HepG2 (cell line): ENCODE measurements at regions not wholly inside any gene's neighbourhood (a gene's known extent, or its start where the extent isn't known, plus 50 kb on each side); places are given as distances from the start of the nearest gene placed in this dataset.
A peak's percentile ranks its signal among the peaks of the same experiment; 100 is the strongest.

Experiments
- CEBPG ChIP-seq: IDR thresholded peaks from 2 replicates; pipeline ENCODE4 v1.6.1; 2016
- FOXA1 ChIP-seq, 2 experiments: fragments of 450-650 bp in 1 of 2; sonication (generic) in 1 of 2; formaldehyde crosslinking in 1 of 2; IDR thresholded peaks; 2 replicates each; pipeline versions ENCODE4 v1.4.0 to v1.6.1; 2016 to 2020; ENCODE audit warnings: missing genetic modification reagents in 1 of 2
- FOXK1 ChIP-seq: sonication (generic); formaldehyde crosslinking; IDR thresholded peaks from 2 replicates; pipeline ENCODE4 v1.4.0; 2020; ENCODE audit warnings: low read depth, missing genetic modification reagents, borderline replicate concordance
- HNRNPH1 ChIP-seq: fragments of 200-400 bp; formaldehyde crosslinking; optimal IDR thresholded peaks from 2 replicates; pipeline ENCODE3; 2017; ENCODE audit warnings: mild to moderate bottlenecking, low read depth, low read length
- HNRNPK ChIP-seq: fragments of 200-400 bp; formaldehyde crosslinking; IDR thresholded peaks from 2 replicates; pipeline ENCODE4 v1.6.1; 2018; ENCODE audit warnings: low read length, low read depth, moderate library complexity, mild to moderate bottlenecking; ENCODE audit not compliant: poor library complexity, severe bottlenecking
- KLF9 ChIP-seq: IDR thresholded peaks from 2 replicates; pipeline ENCODE4 v1.6.1; 2016; ENCODE audit warnings: low read depth
- PATZ1 ChIP-seq: sonication (generic); formaldehyde crosslinking; IDR thresholded peaks from 2 replicates; pipeline ENCODE4 v1.4.0; 2020; ENCODE audit warnings: missing genetic modification reagents
- SOX13 ChIP-seq, 3 experiments: fragments of 450-650 bp in 1 of 3; sonication (generic) in 1 of 3; formaldehyde crosslinking in 1 of 3; IDR thresholded peaks in 2 of 3; conservative IDR thresholded peaks in 1 of 3; 2 replicates each; pipeline versions ENCODE4 v1.5.0 to v1.6.1; 2016 to 2020; ENCODE audit warnings: antibody characterized with exemption in 1 of 3, mild to moderate bottlenecking in 1 of 3, missing compliant biosample characterization in 1 of 3, missing genetic modification reagents in 1 of 3, moderate library complexity in 1 of 3
- SOX5 ChIP-seq: IDR thresholded peaks from 2 replicates; pipeline ENCODE4 v1.6.1; 2016; ENCODE audit warnings: borderline replicate concordance
- SRSF9 ChIP-seq: fragments of 200-400 bp; formaldehyde crosslinking; IDR thresholded peaks from 2 replicates; pipeline ENCODE4 v1.6.1; 2018; ENCODE audit warnings: borderline replicate concordance, mild to moderate bottlenecking, low read depth, low read length; ENCODE audit not compliant: insufficient read depth, poor library complexity, severe bottlenecking
- ZC3H4 ChIP-seq: sonication (generic); formaldehyde crosslinking; IDR thresholded peaks from 2 replicates; pipeline ENCODE4 v1.4.0; 2020; ENCODE audit warnings: missing genetic modification reagents, borderline replicate concordance
- ZNF12 ChIP-seq: sonication (generic); formaldehyde crosslinking; IDR thresholded peaks from 2 replicates; pipeline ENCODE4 v1.5.0; 2020; ENCODE audit warnings: missing genetic modification reagents
- ZNF136 ChIP-seq: sonication (generic); formaldehyde crosslinking; IDR thresholded peaks from 2 replicates; pipeline ENCODE4 v1.8.1; 2022; ENCODE audit warnings: low read depth, mild to moderate bottlenecking, moderate library complexity, missing genetic modification reagents
- ZNF292 ChIP-seq: sonication (generic); formaldehyde crosslinking; IDR thresholded peaks from 2 replicates; pipeline ENCODE4 v1.8.1; 2022; ENCODE audit warnings: mild to moderate bottlenecking, low read depth, missing genetic modification reagents, borderline replicate concordance
- ZNF30 ChIP-seq: sonication (generic); formaldehyde crosslinking; IDR thresholded peaks from 2 replicates; pipeline ENCODE4 v1.5.0; 2020; ENCODE audit warnings: mild to moderate bottlenecking, missing genetic modification reagents
- TF ChIP-seq, protein P1 (sequence below): sonication (generic); formaldehyde crosslinking; IDR thresholded peaks from 2 replicates; pipeline ENCODE4 v1.5.1; 2020; ENCODE audit warnings: mild to moderate bottlenecking, missing genetic modification reagents, borderline replicate concordance
- TF ChIP-seq, protein P2 (sequence below): sonication (generic); formaldehyde crosslinking; IDR thresholded peaks from 2 replicates; pipeline ENCODE4 v1.5.1; 2020; ENCODE audit warnings: missing genetic modification reagents, mild to moderate bottlenecking, borderline replicate concordance

DNA sequence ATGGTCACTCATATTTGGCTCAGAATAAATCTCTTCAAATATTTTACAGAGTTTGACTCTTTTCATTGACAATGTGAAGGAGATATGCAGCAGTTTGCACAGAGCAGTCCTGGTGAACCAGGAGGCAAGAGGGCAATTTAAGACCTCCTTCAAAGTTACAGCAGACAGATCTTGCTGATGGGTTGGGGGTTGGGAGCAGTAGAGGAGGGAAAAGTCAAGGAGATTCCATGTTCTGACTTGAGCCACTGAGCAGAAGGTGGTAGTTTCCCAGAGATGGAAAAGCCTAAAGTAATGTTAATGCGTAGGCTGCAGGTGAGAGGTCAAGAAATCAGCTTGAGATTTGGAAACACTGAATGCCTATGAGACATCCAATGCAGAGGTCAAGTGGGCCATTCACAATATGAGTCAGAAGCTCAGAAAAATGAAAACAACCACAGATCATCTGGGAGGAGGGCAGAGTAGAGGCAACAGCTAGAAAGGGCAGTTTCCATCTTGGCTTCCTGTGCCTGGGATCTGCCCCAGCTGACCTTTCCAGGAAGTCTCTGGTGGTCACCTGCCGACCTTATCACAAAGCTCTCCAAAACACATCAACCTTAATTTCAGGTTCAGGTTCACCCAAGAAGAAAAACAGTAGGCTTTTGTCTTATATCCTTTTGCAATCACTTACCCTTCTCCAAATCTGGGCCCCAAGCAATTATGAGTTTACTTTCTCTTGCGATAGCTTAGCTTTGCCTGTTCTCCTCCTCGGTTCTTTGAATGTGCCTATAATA lies 197.5 kb upstream of the ARL4C start (continued):
- TF ChIP-seq, protein P1, sequence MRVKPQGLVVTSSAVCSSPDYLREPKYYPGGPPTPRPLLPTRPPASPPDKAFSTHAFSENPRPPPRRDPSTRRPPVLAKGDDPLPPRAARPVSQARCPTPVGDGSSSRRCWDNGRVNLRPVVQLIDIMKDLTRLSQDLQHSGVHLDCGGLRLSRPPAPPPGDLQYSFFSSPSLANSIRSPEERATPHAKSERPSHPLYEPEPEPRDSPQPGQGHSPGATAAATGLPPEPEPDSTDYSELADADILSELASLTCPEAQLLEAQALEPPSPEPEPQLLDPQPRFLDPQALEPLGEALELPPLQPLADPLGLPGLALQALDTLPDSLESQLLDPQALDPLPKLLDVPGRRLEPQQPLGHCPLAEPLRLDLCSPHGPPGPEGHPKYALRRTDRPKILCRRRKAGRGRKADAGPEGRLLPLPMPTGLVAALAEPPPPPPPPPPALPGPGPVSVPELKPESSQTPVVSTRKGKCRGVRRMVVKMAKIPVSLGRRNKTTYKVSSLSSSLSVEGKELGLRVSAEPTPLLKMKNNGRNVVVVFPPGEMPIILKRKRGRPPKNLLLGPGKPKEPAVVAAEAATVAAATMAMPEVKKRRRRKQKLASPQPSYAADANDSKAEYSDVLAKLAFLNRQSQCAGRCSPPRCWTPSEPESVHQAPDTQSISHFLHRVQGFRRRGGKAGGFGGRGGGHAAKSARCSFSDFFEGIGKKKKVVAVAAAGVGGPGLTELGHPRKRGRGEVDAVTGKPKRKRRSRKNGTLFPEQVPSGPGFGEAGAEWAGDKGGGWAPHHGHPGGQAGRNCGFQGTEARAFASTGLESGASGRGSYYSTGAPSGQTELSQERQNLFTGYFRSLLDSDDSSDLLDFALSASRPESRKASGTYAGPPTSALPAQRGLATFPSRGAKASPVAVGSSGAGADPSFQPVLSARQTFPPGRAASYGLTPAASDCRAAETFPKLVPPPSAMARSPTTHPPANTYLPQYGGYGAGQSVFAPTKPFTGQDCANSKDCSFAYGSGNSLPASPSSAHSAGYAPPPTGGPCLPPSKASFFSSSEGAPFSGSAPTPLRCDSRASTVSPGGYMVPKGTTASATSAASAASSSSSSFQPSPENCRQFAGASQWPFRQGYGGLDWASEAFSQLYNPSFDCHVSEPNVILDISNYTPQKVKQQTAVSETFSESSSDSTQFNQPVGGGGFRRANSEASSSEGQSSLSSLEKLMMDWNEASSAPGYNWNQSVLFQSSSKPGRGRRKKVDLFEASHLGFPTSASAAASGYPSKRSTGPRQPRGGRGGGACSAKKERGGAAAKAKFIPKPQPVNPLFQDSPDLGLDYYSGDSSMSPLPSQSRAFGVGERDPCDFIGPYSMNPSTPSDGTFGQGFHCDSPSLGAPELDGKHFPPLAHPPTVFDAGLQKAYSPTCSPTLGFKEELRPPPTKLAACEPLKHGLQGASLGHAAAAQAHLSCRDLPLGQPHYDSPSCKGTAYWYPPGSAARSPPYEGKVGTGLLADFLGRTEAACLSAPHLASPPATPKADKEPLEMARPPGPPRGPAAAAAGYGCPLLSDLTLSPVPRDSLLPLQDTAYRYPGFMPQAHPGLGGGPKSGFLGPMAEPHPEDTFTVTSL (CRISPR knock-in tag): peak; percentile 95
- TF ChIP-seq HNRNPH1: no peak
- TF ChIP-seq ZNF30 (CRISPR knock-in tag): 0 out of 2 replicates have a peak, but pooled peaks have one; percentile 39
- TF ChIP-seq ZNF12 (CRISPR knock-in tag): 0 out of 2 replicates have a peak, but pooled peaks have one; percentile 36
- peak; percentile 85 for TF ChIP-seq SOX13 (IDR thresholded peaks at IDR 0.05)
- TF ChIP-seq SOX13 (CRISPR knock-in tag; conservative IDR thresholded peaks at IDR 0.05 in 1 of 2, IDR thresholded peaks at IDR 0.05 in 1 of 2): peak; percentile 41 to 98; a peak in 2 of 4 replicates
- TF ChIP-seq FOXK1 (CRISPR knock-in tag): peak; percentile 89; the same call in 1 of the 2 replicates
- TF ChIP-seq SRSF9: no peak
- 0 out of 2 replicates have a peak, but pooled peaks have one; percentile 33 for TF ChIP-seq KLF9
- TF ChIP-seq, protein P2, sequence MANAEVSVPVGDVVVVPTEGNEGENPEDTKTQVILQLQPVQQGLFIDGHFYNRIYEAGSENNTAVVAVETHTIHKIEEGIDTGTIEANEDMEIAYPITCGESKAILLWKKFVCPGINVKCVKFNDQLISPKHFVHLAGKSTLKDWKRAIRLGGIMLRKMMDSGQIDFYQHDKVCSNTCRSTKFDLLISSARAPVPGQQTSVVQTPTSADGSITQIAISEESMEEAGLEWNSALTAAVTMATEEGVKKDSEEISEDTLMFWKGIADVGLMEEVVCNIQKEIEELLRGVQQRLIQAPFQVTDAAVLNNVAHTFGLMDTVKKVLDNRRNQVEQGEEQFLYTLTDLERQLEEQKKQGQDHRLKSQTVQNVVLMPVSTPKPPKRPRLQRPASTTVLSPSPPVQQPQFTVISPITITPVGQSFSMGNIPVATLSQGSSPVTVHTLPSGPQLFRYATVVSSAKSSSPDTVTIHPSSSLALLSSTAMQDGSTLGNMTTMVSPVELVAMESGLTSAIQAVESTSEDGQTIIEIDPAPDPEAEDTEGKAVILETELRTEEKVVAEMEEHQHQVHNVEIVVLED (CRISPR knock-in tag): 0 out of 2 replicates have a peak, but pooled peaks have one; percentile 13
- peak; percentile 65 for TF ChIP-seq CEBPG (CRISPR knock-in tag)
- TF ChIP-seq PATZ1 (CRISPR knock-in tag): peak; percentile 73
- no peak for TF ChIP-seq FOXA1 (IDR thresholded peaks at IDR 0.05)
- peak; percentile 51; the same call in 1 of the 2 replicates for TF ChIP-seq FOXA1 (CRISPR knock-in tag; IDR thresholded peaks at IDR 0.05)
- no peak; the same call in 1 of the 2 replicates for TF ChIP-seq ZNF136
- TF ChIP-seq SOX5 (CRISPR knock-in tag): peak; percentile 97
- no peak for TF ChIP-seq ZC3H4
- no peak for TF ChIP-seq HNRNPK
- 0 out of 2 replicates have a peak, but pooled peaks have one; percentile 37 for TF ChIP-seq ZNF292 (CRISPR knock-in tag)
